Tongue (tissue), 1 donor: ENCODE measurements at regions not wholly inside any gene's neighbourhood (a gene's known extent, or its start where the extent isn't known, plus 50 kb on each side); places are given as distances from the start of the nearest gene placed in this dataset.
"Not testable (repeated sequence)": the region's sequence is repeated elsewhere in the genome, so short reads cannot be mapped to it uniquely, and the experiment has no call there.

ENCODE experiments used
- DNase-seq: peaks from one replicate; pipeline ENCODE4 v3.0.0-alpha.2; 2015

- DNase-seq, result no peak
These were observed 396.3 kb upstream of the FZD8 start for GRCh38 chr10:36038316-36038955.

- no peak for DNase-seq
These were observed 394.0 kb upstream of the FZD8 start for GRCh38 chr10:36036137-36036536.

GRCh38 chr10:36033808-36034207 lies 391.7 kb upstream of the FZD8 start:
- no peak for DNase-seq

- no peak for DNase-seq
These were observed 388.4 kb upstream of the FZD8 start for GRCh38 chr10:36030516-36030915.

- DNase-seq, result no peak
These were observed 384.7 kb upstream of the FZD8 start for GRCh38 chr10:36026656-36027390.

GRCh38 chr10:36026081-36026480 lies 384.0 kb upstream of the FZD8 start:
- no peak for DNase-seq

- peak; percentile 16 for DNase-seq
These were observed 381.8 kb upstream of the FZD8 start for GRCh38 chr10:36023939-36024338.

GRCh38 chr10:36021096-36021495 lies 379.0 kb upstream of the FZD8 start:
- peak; percentile 53 for DNase-seq

GRCh38 chr10:36019749-36020148 lies 377.7 kb upstream of the FZD8 start:
- DNase-seq, result no peak

- no peak for DNase-seq
These were observed 376.9 kb upstream of the FZD8 start for GRCh38 chr10:36018996-36019395.

- no peak for DNase-seq
These were observed 375.0 kb upstream of the FZD8 start for GRCh38 chr10:36017137-36017536.

- DNase-seq, result no peak
These were observed 365.3 kb upstream of the FZD8 start for GRCh38 chr10:36007369-36007768.

- no peak for DNase-seq
These were observed 361.6 kb upstream of the FZD8 start for GRCh38 chr10:36003688-36004087.

GRCh38 chr10:36003031-36003600 lies 361.0 kb upstream of the FZD8 start:
- DNase-seq, result no peak

GRCh38 chr10:36002445-36002844 lies 360.3 kb upstream of the FZD8 start:
- no peak for DNase-seq

- DNase-seq, result not testable (repeated sequence)
These were observed 358.7 kb upstream of the FZD8 start for GRCh38 chr10:36000754-36001153.

- DNase-seq, result no peak
These were observed 355.9 kb upstream of the FZD8 start for GRCh38 chr10:35998026-35998425.

- no peak for DNase-seq
These were observed 353.4 kb upstream of the FZD8 start for GRCh38 chr10:35995485-35995884.

GRCh38 chr10:35993591-35994515 lies 351.8 kb upstream of the FZD8 start:
- DNase-seq, result no peak

- DNase-seq, result no peak
These were observed 350.0 kb upstream of the FZD8 start for GRCh38 chr10:35992107-35992506.

- DNase-seq, result peak; percentile 26
These were observed 344.8 kb upstream of the FZD8 start for GRCh38 chr10:35986756-35987502.

- DNase-seq, result no peak
These were observed 337.0 kb upstream of the FZD8 start for GRCh38 chr10:35979116-35979515.
